HTR-8/SVneo (cell line): ENCODE measurements at regions not wholly inside any gene's neighbourhood (a gene's known extent, or its start where the extent isn't known, plus 50 kb on each side); places are given as distances from the start of the nearest gene placed in this dataset.

Experiments used
- DNase-seq: peaks from one replicate; pipeline ENCODE4 v3.0.0; 2011; ENCODE audit warnings: low spot score, mixed read lengths; ENCODE audit not compliant: insufficient read length
- FAIRE-seq: peaks from 2 replicates; lab custom pipeline; 2011; peaks lifted over from hg19 to GRCh38; lab: Jason Lieb, UNC

- DNase-seq (no peak), FAIRE-seq (no peak)
Observed at GRCh38 chr2:23100406-23100805, 284.6 kb upstream of the KLHL29 start.

GRCh38 chr2:23106242-23106785, 278.7 kb upstream of the KLHL29 start:
- DNase-seq (no peak), FAIRE-seq (no peak)

GRCh38 chr2:23107327-23107941, 277.5 kb upstream of the KLHL29 start:
- no peak for DNase-seq
- no peak for FAIRE-seq

- FAIRE-seq (no peak), DNase-seq (no peak)
Observed at GRCh38 chr2:23111263-23111662, 273.7 kb upstream of the KLHL29 start.

- DNase-seq (no peak), FAIRE-seq (no peak)
Observed at GRCh38 chr2:23112517-23112916, 272.5 kb upstream of the KLHL29 start.

- FAIRE-seq (no peak), DNase-seq (no peak)
Observed at GRCh38 chr2:23114299-23114698, 270.7 kb upstream of the KLHL29 start.

GRCh38 chr2:23118313-23118712, 266.7 kb upstream of the KLHL29 start:
- no peak for FAIRE-seq
- DNase-seq, result no peak

- DNase-seq (no peak), FAIRE-seq (no peak)
Observed at GRCh38 chr2:23118894-23119293, 266.1 kb upstream of the KLHL29 start.

GRCh38 chr2:23120161-23120560, 264.8 kb upstream of the KLHL29 start:
- no peak for FAIRE-seq
- no peak for DNase-seq

- DNase-seq (no peak), FAIRE-seq (no peak)
Observed at GRCh38 chr2:23121968-23122648, 262.9 kb upstream of the KLHL29 start.

- no peak for DNase-seq
- no peak for FAIRE-seq
Observed at GRCh38 chr2:23122681-23123215, 262.2 kb upstream of the KLHL29 start.

- DNase-seq, result no peak
- no peak for FAIRE-seq
Observed at GRCh38 chr2:23123686-23124085, 261.3 kb upstream of the KLHL29 start.

GRCh38 chr2:23124214-23124750, 260.7 kb upstream of the KLHL29 start:
- DNase-seq, result no peak
- no peak for FAIRE-seq

- FAIRE-seq, result no peak
- no peak for DNase-seq
Observed at GRCh38 chr2:23127465-23127864, 257.5 kb upstream of the KLHL29 start.

GRCh38 chr2:23128684-23129292, 256.2 kb upstream of the KLHL29 start:
- DNase-seq (no peak), FAIRE-seq (no peak)

GRCh38 chr2:23131066-23131575, 253.9 kb upstream of the KLHL29 start:
- DNase-seq (no peak), FAIRE-seq (no peak)

- DNase-seq (no peak), FAIRE-seq (no peak)
Observed at GRCh38 chr2:23132000-23132399, 253.0 kb upstream of the KLHL29 start.

- DNase-seq (no peak), FAIRE-seq (no peak)
Observed at GRCh38 chr2:23132823-23133595, 252.0 kb upstream of the KLHL29 start.

- DNase-seq (no peak), FAIRE-seq (no peak)
Observed at GRCh38 chr2:23134726-23135125, 250.3 kb upstream of the KLHL29 start.
